ENCODE measurements at regions not wholly inside any gene's neighbourhood (a gene's known extent, or its start where the extent isn't known, plus 50 kb on each side); places are given as distances from the start of the nearest gene placed in this dataset.

GRCh38 chr4:100285121-100285520 lies 94.9 kb upstream of the DDIT4L start:
- H3K4me3 ChIP-seq (ENCODE audit: low read depth, low read length, poor library complexity, severe bottlenecking), result no peak overlapping the region
- H3K27me3 ChIP-seq (ENCODE audit: insufficient read depth, low read length), result no peaks in the 10 kb centered on the region
- no peak overlapping the region for H3K27ac ChIP-seq (ENCODE audit: low read depth, low read length, poor library complexity, severe bottlenecking)
- no peaks in the 10 kb centered on the region for H3K4me1 ChIP-seq (ENCODE audit: insufficient read depth, low read length, severe bottlenecking)
- TF ChIP-seq CTCF (IDR thresholded peaks at IDR 0.05; ENCODE audit: low read length), result no peak
- no peak for TF ChIP-seq EZH2 (IDR thresholded peaks at IDR 0.05; ENCODE audit: borderline replicate concordance, low read length)
- H3K36me3 ChIP-seq (ENCODE audit: insufficient read depth, low read length), result no peaks in the 10 kb centered on the region
- H3F3A ChIP-seq (ENCODE audit: insufficient read depth, low read length), result no peaks in the 10 kb centered on the region
- no peaks in the 10 kb centered on the region for H3K9me2 ChIP-seq (ENCODE audit: low read depth, low read length)
- no peaks in the 10 kb centered on the region for H4K20me1 ChIP-seq (ENCODE audit: insufficient read depth, low read length)
- H3K9ac ChIP-seq (ENCODE audit: low read length), result no peak overlapping the region
- no peaks in the 10 kb centered on the region for H3K79me2 ChIP-seq (ENCODE audit: insufficient read depth, low read length)
- H3K4me2 ChIP-seq (ENCODE audit: low read length), result no peak overlapping the region
- no peaks in the 10 kb centered on the region for H3K9me3 ChIP-seq (ENCODE audit: low read length)
- no peak overlapping the region for H2AFZ ChIP-seq (ENCODE audit: low read length)

DNA sequence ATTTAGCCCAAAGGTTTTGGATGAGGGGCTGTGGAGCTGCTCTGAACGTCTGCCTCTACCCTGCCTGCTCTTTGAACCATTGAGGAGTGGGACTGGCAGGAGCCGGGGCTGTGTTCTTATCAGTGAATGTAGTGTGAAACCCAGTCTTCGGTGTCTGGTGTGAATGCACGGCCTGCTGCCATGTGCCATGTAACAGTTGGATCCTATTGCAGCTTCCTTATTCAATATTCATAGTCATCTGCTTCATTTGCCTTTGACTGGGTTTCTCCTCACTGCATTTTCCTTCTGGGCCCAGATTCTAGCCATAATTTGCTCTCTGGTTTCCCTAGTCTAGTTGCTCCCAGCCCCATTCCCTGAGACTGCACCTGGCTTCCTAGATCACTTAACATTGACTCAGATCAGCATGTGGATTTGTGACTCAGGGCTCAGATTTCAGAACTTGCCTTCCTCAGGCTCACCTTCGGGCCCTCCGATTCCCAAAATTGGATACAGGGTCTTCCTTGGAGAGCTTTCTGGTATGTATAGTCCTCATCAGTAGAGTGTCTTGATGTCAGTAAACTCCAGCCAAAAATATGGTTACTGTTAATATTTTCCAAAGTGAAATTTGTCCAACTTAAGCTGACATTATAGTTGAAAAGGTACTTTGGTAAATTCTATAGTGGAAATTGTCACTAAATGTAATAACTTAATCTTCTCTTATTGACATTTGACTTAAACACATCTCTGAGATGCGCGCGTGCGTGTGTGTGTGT lies 94.0 kb upstream of the DDIT4L start:
- H3K36me3 ChIP-seq (ENCODE audit: insufficient read depth, low read length), result no peaks in the 10 kb centered on the region
- H3K9me3 ChIP-seq (ENCODE audit: low read length), result no peaks in the 10 kb centered on the region
- no peaks in the 10 kb centered on the region for H3K79me2 ChIP-seq (ENCODE audit: insufficient read depth, low read length)
- no peaks in the 10 kb centered on the region for H3F3A ChIP-seq (ENCODE audit: insufficient read depth, low read length)
- no peak overlapping the region for H3K4me3 ChIP-seq (ENCODE audit: low read depth, low read length, poor library complexity, severe bottlenecking)
- H2AFZ ChIP-seq (ENCODE audit: low read length), result no peak overlapping the region
- H3K27ac ChIP-seq (ENCODE audit: low read depth, low read length, poor library complexity, severe bottlenecking), result no peak overlapping the region
- H3K9me2 ChIP-seq (ENCODE audit: low read depth, low read length), result no peaks in the 10 kb centered on the region
- H3K27me3 ChIP-seq (ENCODE audit: insufficient read depth, low read length), result no peaks in the 10 kb centered on the region
- no peak overlapping the region for H3K4me2 ChIP-seq (ENCODE audit: low read length)
- no peak overlapping the region for H3K9ac ChIP-seq (ENCODE audit: low read length)
- H4K20me1 ChIP-seq (ENCODE audit: insufficient read depth, low read length), result no peaks in the 10 kb centered on the region
- H3K4me1 ChIP-seq (ENCODE audit: insufficient read depth, low read length, severe bottlenecking), result no peaks in the 10 kb centered on the region
- no peak for TF ChIP-seq CTCF (IDR thresholded peaks at IDR 0.05; ENCODE audit: low read length)

- Histone ChIP-seq H3K4me3 (ENCODE audit: low read depth, low read length, poor library complexity, severe bottlenecking) (no peak overlapping the region), H3K79me2 (ENCODE audit: insufficient read depth, low read length) (no peaks in the 10 kb centered on the region), H4K20me1 (ENCODE audit: insufficient read depth, low read length) (no peaks in the 10 kb centered on the region), H3K4me2 (ENCODE audit: low read length) (no peak overlapping the region), H2AFZ (ENCODE audit: low read length) (no peak overlapping the region), H3F3A (ENCODE audit: insufficient read depth, low read length) (no peaks in the 10 kb centered on the region), H3K9me3 (ENCODE audit: low read length) (no peaks in the 10 kb centered on the region), H3K4me1 (ENCODE audit: insufficient read depth, low read length, severe bottlenecking) (no peaks in the 10 kb centered on the region), H3K27ac (ENCODE audit: low read depth, low read length, poor library complexity, severe bottlenecking) (no peak overlapping the region), H3K27me3 (ENCODE audit: insufficient read depth, low read length) (no peaks in the 10 kb centered on the region), H3K9me2 (ENCODE audit: low read depth, low read length) (no peaks in the 10 kb centered on the region), H3K36me3 (ENCODE audit: insufficient read depth, low read length) (no peaks in the 10 kb centered on the region), H3K9ac (ENCODE audit: low read length) (no peak overlapping the region)
- TF ChIP-seq EZH2 (IDR thresholded peaks at IDR 0.05; ENCODE audit: borderline replicate concordance, low read length) (no peak), CTCF (IDR thresholded peaks at IDR 0.05; ENCODE audit: low read length) (no peak)
These were observed 90.5 kb upstream of the DDIT4L start for GRCh38 chr4:100280807-100281206.
